ENCODE measurements at regions not wholly inside any gene's neighbourhood (a gene's known extent, or its start where the extent isn't known, plus 50 kb on each side); places are given as distances from the start of the nearest gene placed in this dataset.
"Not testable (repeated sequence)": the region's sequence is repeated elsewhere in the genome, so short reads cannot be mapped to it uniquely, and the experiment has no call there.

DNA sequence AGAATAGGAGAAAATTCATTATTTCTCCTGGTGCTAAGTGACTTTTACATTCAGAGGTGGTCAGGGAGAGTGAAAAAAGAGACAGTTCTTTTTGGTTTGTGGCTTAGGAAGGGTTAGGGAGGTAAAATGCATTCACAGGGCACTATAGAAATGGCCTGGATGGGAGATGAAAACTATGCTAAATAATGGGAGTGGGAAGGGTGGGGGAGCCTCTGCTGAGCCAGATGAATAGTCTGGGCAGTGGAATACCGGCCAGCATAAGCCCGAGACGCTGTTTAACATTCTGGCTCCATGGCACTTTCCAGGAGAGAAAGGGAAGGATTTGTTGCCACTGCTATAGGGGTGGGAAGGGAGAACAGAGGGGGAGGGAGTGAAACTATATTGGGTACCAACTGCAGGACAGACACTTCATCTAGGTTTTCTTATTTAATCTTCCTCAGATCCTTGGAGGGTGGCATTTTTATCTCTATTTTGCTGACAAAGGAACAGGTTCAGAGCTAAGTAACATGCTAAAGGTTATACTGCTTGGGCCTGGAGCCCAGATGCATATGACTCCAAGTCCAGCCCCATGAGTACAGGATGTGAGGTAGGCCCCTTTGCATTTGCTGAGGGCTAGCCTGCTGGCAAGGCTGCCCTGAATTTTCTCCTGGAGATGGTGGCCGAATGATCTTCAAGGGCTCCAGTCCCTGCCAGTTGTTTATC, 372.4 kb downstream of the CCSER2 start:
- no peak for DNase-seq

DNA sequence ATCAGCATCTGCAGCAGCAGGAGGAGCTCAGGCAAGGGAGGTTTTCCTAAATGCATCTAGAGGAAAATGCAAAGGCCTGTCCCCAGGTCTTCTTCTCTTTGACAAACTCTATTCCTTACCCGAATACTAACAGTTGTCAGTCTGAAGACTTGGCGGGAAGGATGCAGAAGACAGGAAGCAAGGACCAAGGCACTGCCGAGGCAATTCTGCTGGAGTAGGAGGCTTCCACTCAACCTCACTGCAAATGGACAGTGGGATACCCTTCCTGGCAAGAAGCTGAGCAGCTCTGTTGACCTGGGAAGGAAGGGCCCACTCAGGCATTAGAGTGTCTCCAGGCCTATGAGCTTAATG, 373.0 kb downstream of the CCSER2 start:
- DNase-seq, result no peak

- no peak for DNase-seq
Observed at GRCh38 chr10:84704101-84704500, 375.7 kb downstream of the CCSER2 start.

GRCh38 chr10:84706431-84706830, 378.0 kb downstream of the CCSER2 start:
- DNase-seq, result no peak

GRCh38 chr10:84706875-84707274, 378.5 kb downstream of the CCSER2 start:
- DNase-seq, result no peak

- DNase-seq, result no peak
Observed at GRCh38 chr10:84715911-84716310, 387.5 kb downstream of the CCSER2 start.

GRCh38 chr10:84718877-84719616, 390.7 kb downstream of the CCSER2 start:
- no peak for DNase-seq

DNA sequence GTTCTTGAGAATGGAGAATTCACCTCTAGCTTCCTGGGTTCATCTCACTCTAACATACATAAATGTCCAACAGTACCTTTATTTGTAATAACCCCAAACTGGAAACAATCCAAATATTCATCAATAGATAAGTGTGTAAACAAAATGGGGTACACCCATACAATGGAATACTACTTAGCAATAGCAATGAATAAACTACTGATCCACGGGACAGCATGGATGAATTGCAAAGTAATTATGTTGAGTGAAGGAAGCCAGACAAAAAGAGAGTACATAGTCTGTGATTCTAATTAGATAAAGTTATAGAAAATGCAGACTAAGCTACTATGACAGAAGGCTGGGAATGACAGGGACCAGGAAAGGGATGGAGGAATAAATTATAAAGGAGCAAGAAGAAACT, 391.3 kb downstream of the CCSER2 start:
- DNase-seq, result no peak

- DNase-seq, result no peak
Observed at GRCh38 chr10:84727398-84727797, 399.0 kb downstream of the CCSER2 start.

GRCh38 chr10:84739126-84739525, 410.7 kb downstream of the CCSER2 start:
- not testable (repeated sequence) for DNase-seq

GRCh38 chr10:84739641-84740040, 411.3 kb downstream of the CCSER2 start:
- no peak for DNase-seq

DNA sequence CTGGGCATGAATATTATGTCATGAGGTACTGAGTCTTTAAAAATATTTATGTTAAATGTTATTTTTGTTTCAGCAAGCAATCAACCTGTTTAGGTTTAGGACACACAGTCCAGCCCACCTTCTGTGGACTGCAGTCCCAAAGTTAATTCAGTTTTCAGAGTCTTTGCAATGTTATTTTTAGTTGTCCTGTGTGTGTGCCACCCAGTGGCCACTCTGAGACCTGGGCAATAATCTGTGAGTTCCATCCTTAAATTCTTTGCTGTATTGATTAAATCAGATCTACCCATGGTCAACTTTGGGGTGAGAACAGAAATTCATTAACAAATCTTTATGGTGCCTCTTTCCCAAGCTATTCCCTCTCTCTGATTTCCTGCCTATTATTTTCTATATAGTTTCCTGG, 415.1 kb downstream of the CCSER2 start:
- DNase-seq, result no peak

- no peak for DNase-seq
Observed at GRCh38 chr10:84755311-84755710, 426.9 kb downstream of the CCSER2 start.

- DNase-seq, result not testable (repeated sequence)
Observed at GRCh38 chr10:84756653-84757052, 428.3 kb downstream of the CCSER2 start.

DNA sequence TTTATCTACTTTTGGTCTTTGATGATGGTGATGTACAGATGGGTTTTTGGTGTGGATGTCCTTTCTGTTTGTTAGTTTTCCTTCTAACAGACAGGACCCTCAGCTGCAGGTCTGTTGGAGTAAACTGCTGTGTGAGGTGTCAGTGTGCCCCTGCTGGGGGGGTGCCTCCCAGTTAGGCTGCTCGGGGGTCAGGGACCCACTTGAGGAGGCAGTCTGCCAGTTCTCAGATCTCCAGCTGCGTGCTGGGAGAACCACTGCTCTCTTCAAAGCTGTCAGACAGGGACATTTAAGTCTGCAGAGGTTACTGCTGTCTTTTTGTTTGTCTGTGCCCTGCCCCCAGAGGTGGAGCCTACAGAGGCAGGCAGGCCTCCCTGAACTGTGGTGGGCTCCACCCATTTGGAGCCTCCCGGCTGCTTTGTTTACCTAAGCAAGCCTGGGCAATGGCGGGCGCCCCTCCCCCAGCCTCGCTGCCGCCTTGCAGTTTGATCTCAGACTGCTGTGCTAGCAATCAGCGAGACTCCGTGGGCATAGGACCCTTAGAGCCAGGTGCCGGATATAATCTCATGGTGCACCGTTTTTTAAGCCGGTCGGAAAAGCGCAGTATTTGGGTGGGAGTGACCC, 433.7 kb downstream of the CCSER2 start:
- not testable (repeated sequence) for DNase-seq

- no peak for DNase-seq
Observed at GRCh38 chr10:84762754-84763394, 434.5 kb downstream of the CCSER2 start.

DNA sequence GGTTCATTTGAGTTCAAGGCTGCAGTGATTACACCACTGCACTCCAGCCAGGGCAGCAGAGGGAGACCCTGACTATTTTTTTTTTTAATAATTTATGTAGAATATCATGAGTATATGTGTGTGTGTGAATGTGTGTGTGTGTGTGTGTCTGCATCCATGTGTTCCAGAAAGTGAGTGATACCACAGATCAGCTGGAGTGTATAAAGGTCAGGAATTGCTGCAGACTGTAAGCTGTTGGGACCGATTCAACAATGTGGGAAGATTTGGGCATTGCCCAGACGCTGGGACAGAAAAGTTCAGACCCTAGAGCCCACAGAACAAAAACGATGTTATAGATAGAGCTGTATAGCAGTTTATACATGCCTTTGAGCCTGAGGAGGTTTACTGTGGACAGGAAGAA, 435.6 kb downstream of the CCSER2 start:
- no peak for DNase-seq

DNA sequence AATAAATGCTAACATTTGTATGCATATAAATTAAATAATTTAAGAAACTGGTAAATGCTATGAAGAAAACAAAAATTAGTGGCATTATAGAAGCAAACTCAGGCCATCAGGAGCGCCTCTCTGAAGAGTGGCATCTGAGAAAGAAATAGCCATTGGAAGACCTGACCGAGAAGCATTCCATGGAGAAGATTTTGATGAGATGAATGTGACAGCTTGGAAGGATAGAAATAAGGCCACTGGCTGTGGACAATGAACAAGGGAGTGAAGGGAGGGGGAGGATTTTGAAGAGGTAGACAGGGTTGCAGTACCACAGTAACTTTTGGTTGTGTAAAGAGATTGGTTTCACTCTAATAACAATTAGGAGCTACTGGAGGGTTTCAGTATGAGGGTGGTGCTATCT, 436.7 kb downstream of the CCSER2 start:
- no peak for DNase-seq

DNA sequence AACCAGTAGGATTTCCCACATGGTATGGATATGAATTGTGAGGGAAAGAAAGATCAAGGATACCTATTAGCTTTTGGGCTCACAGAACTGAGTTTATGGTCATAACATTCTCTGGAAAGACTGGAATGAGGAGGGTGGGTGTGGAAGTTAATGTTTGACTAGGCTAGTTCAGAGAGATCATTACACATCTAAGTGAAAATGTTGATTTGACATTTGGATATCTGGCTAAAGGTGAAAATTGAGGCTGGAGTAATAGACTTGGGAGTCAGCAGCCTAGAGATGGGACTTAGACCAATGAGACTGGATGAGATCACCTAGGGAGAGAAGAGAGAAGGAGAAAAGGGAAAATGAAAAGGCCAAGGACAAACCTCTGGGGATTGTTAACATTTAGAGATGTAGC, 437.3 kb downstream of the CCSER2 start:
- no peak for DNase-seq

DNA sequence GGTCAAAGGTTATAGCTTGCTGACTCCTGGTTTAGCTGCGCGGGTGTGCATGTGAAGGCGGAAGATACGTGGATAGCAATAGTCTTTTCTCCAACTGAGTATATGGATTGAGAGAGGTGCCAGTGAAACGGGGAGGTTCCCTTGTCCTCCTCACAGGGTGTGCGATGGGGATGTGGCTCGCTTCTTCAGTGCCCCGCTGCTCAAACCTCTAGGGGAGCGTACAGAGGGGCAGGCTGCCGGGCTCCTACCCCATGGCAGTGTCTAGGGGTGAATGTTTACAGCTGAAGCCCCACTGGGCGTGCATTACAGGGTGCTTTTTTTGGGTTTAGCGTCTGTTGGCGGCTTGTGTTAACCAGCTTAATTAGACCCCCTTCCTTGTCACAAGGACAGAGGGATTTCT, 438.5 kb downstream of the CCSER2 start:
- DNase-seq, result peak in 1 of 58 donors; percentile 2

DNA sequence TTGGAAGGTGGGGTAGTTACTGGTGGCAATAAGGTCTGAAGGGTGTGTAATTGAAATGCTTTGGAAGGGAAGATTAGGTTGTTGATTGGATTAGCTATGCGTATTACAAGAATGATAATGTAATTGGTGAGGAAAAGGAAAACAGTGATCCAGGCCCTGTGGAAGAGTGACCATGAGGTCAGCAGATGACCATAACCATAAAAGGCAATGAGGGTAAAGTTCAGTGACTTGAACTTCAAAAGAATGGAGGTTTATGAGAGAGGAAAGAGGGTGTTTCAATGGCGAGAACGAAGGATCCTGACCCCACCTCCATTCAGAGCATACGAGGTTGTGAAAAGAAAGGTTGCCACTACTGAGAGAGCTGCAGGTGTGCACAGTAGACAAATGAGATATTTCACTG, 439.7 kb downstream of the CCSER2 start:
- no peak for DNase-seq

GRCh38 chr10:84770824-84771223, 442.4 kb downstream of the CCSER2 start:
- no peak for DNase-seq
